Testis (tissue), 2 donors: ENCODE measurements at regions not wholly inside any gene's neighbourhood (a gene's known extent, or its start where the extent isn't known, plus 50 kb on each side); places are given as distances from the start of the nearest gene placed in this dataset.

Source experiments
- POLR2A ChIP-seq: fragments of 450-650 bp; IDR thresholded peaks from one replicate; pipeline ENCODE4 v1.6.1; 2017; ENCODE audit warnings: antibody characterized with exemption, mild to moderate bottlenecking, moderate library complexity
- TF ChIP-seq, protein P1 (sequence below), 3 experiments: fragments of 450-650 bp in 2 of 3; fragments of 200-600 bp in 1 of 3; sonication (generic) in 1 of 3; IDR thresholded peaks; one replicate each; pipeline ENCODE4 v1.5.1; 2016 to 2019; ENCODE audit warnings: antibody characterized with exemption in 3 of 3, mild to moderate bottlenecking in 2 of 3, moderate library complexity in 1 of 3

DNA sequence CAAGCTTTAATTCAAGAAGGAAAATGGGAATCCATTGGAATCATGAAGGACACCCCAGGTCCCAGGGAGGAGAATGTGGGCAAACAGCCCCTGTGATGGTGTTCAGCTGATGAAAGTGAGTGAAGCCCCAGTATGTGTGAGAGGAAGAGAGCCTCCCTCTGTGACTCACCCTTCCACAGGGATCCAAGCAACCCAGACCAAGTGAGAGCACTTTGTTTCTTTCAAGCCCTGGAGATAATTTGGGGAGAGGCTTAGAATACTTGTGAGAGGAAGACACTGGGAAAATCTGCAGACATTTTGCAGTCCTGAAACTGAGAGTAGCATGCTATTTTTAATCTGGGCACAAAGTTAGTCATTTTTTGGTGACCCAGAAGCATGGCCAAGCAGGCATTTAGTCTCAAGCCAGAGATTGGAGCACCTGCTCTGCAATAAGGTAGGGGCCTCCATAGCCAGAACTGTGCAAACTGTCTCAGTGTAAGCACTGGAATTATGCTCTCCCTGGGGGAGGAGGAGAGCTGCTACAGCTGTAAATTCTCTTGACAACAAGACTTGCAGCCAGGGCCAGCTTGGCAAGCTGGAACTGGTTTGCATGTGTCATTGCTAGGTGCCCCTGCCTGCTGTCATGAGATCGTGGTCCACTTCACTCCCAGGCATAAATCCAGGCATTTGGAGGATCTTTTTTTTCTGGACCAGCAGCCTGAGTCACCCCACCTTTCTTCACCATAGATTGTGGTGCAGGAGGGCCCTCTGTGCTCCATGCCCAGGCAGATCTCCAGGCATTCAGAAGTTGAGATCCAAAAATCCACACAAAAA lies 537.8 kb upstream of the DPPA4 start:
- TF ChIP-seq, protein P1, sequence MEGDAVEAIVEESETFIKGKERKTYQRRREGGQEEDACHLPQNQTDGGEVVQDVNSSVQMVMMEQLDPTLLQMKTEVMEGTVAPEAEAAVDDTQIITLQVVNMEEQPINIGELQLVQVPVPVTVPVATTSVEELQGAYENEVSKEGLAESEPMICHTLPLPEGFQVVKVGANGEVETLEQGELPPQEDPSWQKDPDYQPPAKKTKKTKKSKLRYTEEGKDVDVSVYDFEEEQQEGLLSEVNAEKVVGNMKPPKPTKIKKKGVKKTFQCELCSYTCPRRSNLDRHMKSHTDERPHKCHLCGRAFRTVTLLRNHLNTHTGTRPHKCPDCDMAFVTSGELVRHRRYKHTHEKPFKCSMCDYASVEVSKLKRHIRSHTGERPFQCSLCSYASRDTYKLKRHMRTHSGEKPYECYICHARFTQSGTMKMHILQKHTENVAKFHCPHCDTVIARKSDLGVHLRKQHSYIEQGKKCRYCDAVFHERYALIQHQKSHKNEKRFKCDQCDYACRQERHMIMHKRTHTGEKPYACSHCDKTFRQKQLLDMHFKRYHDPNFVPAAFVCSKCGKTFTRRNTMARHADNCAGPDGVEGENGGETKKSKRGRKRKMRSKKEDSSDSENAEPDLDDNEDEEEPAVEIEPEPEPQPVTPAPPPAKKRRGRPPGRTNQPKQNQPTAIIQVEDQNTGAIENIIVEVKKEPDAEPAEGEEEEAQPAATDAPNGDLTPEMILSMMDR (IDR thresholded peaks at IDR 0.05), result no peak
- TF ChIP-seq POLR2A, result no peak
